ENCODE measurements at regions not wholly inside any gene's neighbourhood (a gene's known extent, or its start where the extent isn't known, plus 50 kb on each side); places are given as distances from the start of the nearest gene placed in this dataset.

GRCh38 chr10:3539696-3540383 lies 245.2 kb downstream of the KLF6 start:
- DNase-seq: no peak
- H3K27me3 Mint-ChIP-seq (ENCODE audit: low read depth in 3 of 3): peaks cover 0 to 3% (median 2%) of the 10 kb centered on the region in 3 donors
- H3K4me1 Mint-ChIP-seq: no peaks in the 10 kb centered on the region
- no peak overlapping the region for H3K27ac Mint-ChIP-seq
- no peaks in the 10 kb centered on the region for H3K9me3 Mint-ChIP-seq
- H3K4me3 Mint-ChIP-seq: no peak overlapping the region
- H3K36me3 Mint-ChIP-seq: no peaks in the 10 kb centered on the region

- Mint-ChIP-seq H3K4me3 (no peak overlapping the region), H3K36me3 (no peaks in the 10 kb centered on the region), H3K4me1 (no peaks in the 10 kb centered on the region), H3K9me3 (no peaks in the 10 kb centered on the region), H3K27me3 (ENCODE audit: low read depth in 3 of 3) (peaks cover 0 to 2% (median 2%) of the 10 kb centered on the region in 3 donors), H3K27ac (no peak overlapping the region)
- DNase-seq: no peak
Observed at GRCh38 chr10:3538656-3539531, 246.1 kb downstream of the KLF6 start.

GRCh38 chr10:3538291-3538655 lies 246.7 kb downstream of the KLF6 start:
- Mint-ChIP-seq H3K4me1 (no peaks in the 10 kb centered on the region), H3K36me3 (no peaks in the 10 kb centered on the region), H3K27ac (no peak overlapping the region), H3K9me3 (no peaks in the 10 kb centered on the region), H3K4me3 (no peak overlapping the region), H3K27me3 (ENCODE audit: low read depth in 3 of 3) (peaks cover 0 to 2% (median 2%) of the 10 kb centered on the region in 3 donors)
- DNase-seq: no peak

DNA sequence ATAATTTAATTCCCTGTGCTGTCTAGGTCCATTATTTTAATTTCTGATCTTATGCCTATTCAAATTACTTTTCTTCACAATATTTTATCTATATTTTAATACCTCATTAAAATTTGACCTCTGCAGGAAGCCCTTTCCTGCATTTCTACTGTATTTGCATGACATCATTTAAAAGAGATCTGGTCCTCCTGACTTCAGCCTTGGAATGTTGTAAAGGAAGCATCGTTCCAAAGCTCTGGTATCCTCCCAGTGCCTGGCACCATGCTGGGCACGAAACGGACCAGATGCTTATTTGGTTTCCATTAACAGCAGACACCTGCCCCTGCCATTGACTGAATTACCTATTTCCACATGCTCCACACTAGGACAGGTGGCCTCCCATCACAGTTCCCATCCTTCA lies 247.5 kb downstream of the KLF6 start:
- no peak for DNase-seq
- H3K27me3 Mint-ChIP-seq (ENCODE audit: low read depth in 3 of 3): peaks cover 1 to 2% (median 2%) of the 10 kb centered on the region in 3 donors
- H3K36me3 Mint-ChIP-seq: no peaks in the 10 kb centered on the region
- no peaks in the 10 kb centered on the region for H3K4me1 Mint-ChIP-seq
- no peak overlapping the region for H3K27ac Mint-ChIP-seq
- no peaks in the 10 kb centered on the region for H3K9me3 Mint-ChIP-seq
- no peak overlapping the region for H3K4me3 Mint-ChIP-seq

DNA sequence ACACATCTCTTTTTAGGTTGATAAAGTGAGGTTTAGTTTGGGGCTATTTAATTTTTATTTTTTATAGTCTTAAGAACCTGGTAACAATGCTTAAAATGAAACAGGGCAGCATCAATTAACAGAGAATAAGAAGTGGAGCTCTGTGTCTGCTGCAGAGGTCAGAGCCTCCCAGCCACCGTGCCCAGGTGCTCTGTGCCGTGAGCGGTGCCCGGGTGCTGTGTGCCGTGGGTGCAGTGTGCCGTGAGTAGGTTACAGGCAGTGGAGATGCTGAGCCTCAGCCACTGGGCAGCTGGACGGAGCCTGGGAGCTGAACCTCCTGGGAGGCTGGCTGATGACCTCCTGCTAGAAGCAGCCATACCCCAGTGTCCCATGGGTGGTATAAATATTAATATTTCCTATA lies 250.0 kb downstream of the KLF6 start:
- H3K4me1 Mint-ChIP-seq: no peaks in the 10 kb centered on the region
- no peaks in the 10 kb centered on the region for H3K36me3 Mint-ChIP-seq
- no peaks in the 10 kb centered on the region for H3K9me3 Mint-ChIP-seq
- no peak overlapping the region for H3K27ac Mint-ChIP-seq
- DNase-seq: no peak
- peaks cover 2 to 3% (median 3%) of the 10 kb centered on the region in 3 donors for H3K27me3 Mint-ChIP-seq (ENCODE audit: low read depth in 3 of 3)
- no peak overlapping the region for H3K4me3 Mint-ChIP-seq

- Mint-ChIP-seq H3K36me3 (no peaks in the 10 kb centered on the region), H3K27ac (no peak overlapping the region), H3K4me3 (no peak overlapping the region), H3K4me1 (no peaks in the 10 kb centered on the region), H3K9me3 (no peaks in the 10 kb centered on the region), H3K27me3 (ENCODE audit: low read depth in 3 of 3) (peaks cover 2 to 6% (median 3%) of the 10 kb centered on the region in 3 donors)
- no peak for DNase-seq
Observed at GRCh38 chr10:3534433-3534832, 250.6 kb downstream of the KLF6 start.

GRCh38 chr10:3533296-3533695 lies 251.7 kb downstream of the KLF6 start:
- Mint-ChIP-seq H3K4me3 (no peak overlapping the region), H3K27ac (no peak overlapping the region), H3K4me1 (no peaks in the 10 kb centered on the region), H3K9me3 (no peaks in the 10 kb centered on the region), H3K36me3 (no peaks in the 10 kb centered on the region), H3K27me3 (ENCODE audit: low read depth in 3 of 3) (peaks cover 3 to 7% (median 5%) of the 10 kb centered on the region in 3 donors)
- DNase-seq: no peak

GRCh38 chr10:3532644-3533043 lies 252.4 kb downstream of the KLF6 start:
- Mint-ChIP-seq H3K4me1 (no peaks in the 10 kb centered on the region), H3K27me3 (ENCODE audit: low read depth in 3 of 3) (peaks cover 3 to 10% (median 7%) of the 10 kb centered on the region in 3 donors), H3K36me3 (no peaks in the 10 kb centered on the region), H3K9me3 (no peaks in the 10 kb centered on the region), H3K4me3 (no peak overlapping the region), H3K27ac (no peak overlapping the region)
- DNase-seq: no peak

DNA sequence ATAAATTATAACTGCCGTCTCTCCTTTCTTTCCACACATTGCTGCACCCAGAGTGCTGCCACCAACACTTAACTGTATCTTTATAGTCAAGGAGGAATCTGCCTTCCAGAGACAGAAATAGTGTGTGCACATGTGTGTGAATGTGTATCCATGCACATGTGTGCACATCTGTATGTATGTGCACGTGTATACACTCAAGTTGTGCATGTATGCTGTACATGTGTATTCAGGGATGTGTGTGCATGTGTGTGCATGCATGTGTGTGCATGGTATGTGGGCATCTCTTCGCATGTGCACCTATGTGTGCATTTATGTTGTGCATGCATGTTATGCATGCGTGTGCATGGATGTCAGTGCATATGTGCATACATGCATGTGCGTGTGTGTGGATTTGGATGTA lies 253.3 kb downstream of the KLF6 start:
- Mint-ChIP-seq H3K4me1 (no peaks in the 10 kb centered on the region), H3K4me3 (no peak overlapping the region), H3K27me3 (ENCODE audit: low read depth in 3 of 3) (peaks cover 3 to 10% (median 8%) of the 10 kb centered on the region in 3 donors), H3K36me3 (peaks cover 0 to 5% (median 0%) of the 10 kb centered on the region in 3 donors), H3K9me3 (no peaks in the 10 kb centered on the region), H3K27ac (no peak overlapping the region)
- no peak for DNase-seq

DNA sequence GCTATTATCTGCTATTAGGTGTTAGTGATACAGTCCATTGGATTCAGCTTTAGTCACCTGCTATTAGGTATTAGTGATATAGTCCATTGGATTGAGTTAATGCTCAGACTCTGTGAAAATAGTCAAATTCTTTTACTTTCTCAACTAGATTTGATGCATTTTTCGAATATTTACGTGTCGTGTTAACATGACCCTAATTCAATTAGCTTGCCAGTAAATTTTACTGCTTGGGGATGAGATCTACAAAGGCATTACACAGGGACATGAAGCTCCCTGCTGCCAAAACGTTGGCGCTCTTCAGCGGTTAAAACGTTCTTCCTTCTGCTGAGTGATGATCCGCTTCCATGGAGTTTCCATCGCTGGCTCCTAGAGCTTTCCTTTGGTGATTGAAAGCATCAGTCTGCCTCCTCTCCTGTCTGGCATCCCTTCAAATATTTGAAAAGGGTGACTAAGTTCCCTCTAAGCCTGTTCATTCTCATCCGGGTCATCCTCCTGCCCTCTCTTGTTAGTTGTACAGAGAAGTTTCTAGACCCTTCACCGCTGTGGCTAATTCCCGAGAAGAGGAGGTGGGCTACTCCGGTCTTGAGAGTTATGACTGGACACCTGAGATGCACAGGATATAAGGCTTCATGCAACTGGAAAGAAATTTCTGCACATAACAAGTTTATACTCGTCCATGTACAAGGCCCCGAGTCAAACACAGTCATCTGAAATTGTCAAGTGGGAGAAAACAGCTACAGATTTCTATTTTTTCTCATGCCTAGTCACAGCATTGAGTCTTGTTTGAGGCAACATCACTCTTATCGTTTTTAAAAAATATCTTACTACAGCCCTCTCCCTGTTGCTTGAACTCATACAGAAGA lies 254.0 kb downstream of the KLF6 start:
- H3K9me3 Mint-ChIP-seq: no peaks in the 10 kb centered on the region
- no peak overlapping the region for H3K4me3 Mint-ChIP-seq
- H3K27me3 Mint-ChIP-seq (ENCODE audit: low read depth in 3 of 3): peaks cover 4 to 10% (median 6%) of the 10 kb centered on the region in 3 donors
- no peaks in the 10 kb centered on the region for H3K4me1 Mint-ChIP-seq
- no peak for DNase-seq
- H3K27ac Mint-ChIP-seq: no peak overlapping the region
- H3K36me3 Mint-ChIP-seq: peaks cover 0 to 5% (median 0%) of the 10 kb centered on the region in 3 donors

- no peak overlapping the region for H3K4me3 Mint-ChIP-seq
- H3K27me3 Mint-ChIP-seq (ENCODE audit: low read depth in 3 of 3): peaks cover 6 to 10% (median 10%) of the 10 kb centered on the region in 3 donors
- no peaks in the 10 kb centered on the region for H3K9me3 Mint-ChIP-seq
- H3K4me1 Mint-ChIP-seq: no peaks in the 10 kb centered on the region
- peaks cover 0 to 5% (median 0%) of the 10 kb centered on the region in 3 donors for H3K36me3 Mint-ChIP-seq
- DNase-seq: no peak
- H3K27ac Mint-ChIP-seq: no peak overlapping the region
Observed at GRCh38 chr10:3530346-3530745, 254.7 kb downstream of the KLF6 start.

DNA sequence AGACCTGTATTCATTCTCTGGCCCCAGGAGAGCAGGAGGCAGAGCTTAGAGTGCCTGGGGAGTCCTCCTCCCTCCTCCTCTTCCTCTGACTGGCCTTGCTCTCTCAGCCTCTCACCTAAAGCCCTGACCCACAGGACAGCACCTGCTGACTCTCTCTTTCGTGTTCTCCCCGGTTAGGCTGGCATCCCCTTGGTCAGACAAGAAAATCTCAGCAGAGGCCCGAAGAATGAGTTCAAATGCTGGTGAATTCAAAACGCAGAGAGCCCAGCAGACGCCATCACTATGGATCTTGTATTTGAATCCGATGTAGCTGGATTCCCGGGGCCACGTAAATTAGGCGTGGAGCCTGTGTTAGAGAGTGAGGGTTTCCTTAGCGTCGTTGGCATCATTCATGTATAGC lies 255.3 kb downstream of the KLF6 start:
- DNase-seq: no peak
- Mint-ChIP-seq H3K27me3 (ENCODE audit: low read depth in 3 of 3) (peaks cover 6 to 10% (median 10%) of the 10 kb centered on the region in 3 donors), H3K27ac (no peak overlapping the region), H3K9me3 (no peaks in the 10 kb centered on the region), H3K4me3 (no peak overlapping the region), H3K36me3 (peaks cover 0 to 5% (median 0%) of the 10 kb centered on the region in 3 donors), H3K4me1 (no peaks in the 10 kb centered on the region)

- Mint-ChIP-seq H3K27ac (no peak overlapping the region), H3K36me3 (peaks cover 0 to 5% (median 0%) of the 10 kb centered on the region in 3 donors), H3K27me3 (ENCODE audit: low read depth in 3 of 3) (peaks cover 6 to 10% (median 10%) of the 10 kb centered on the region in 3 donors), H3K4me3 (no peak overlapping the region), H3K4me1 (no peaks in the 10 kb centered on the region), H3K9me3 (no peaks in the 10 kb centered on the region)
- no peak for DNase-seq
Observed at GRCh38 chr10:3528823-3529403, 256.1 kb downstream of the KLF6 start.

Measured in immature natural killer cell (primary cell).